H1 (cell line): ENCODE measurements at regions not wholly inside any gene's neighbourhood (a gene's known extent, or its start where the extent isn't known, plus 50 kb on each side); places are given as distances from the start of the nearest gene placed in this dataset.
"Not testable (repeated sequence)": the region's sequence is repeated elsewhere in the genome, so short reads cannot be mapped to it uniquely, and the experiment has no call there.

Experiments
- CTCF ChIA-PET: fragments of 300-600 bp; sonication (Branson Sonifier 250); formaldehyde crosslinking; loops from one replicate; lab custom pipeline; 2021; ENCODE audit not compliant: partially characterized antibody; lab: Charles Lee
- POLR2A ChIA-PET: fragments of 300-600 bp; sonication (Branson Sonifier 250); formaldehyde crosslinking; loops from one replicate; lab custom pipeline; 2021; ENCODE audit warnings: inconsistent platforms; ENCODE audit not compliant: partially characterized antibody; lab: Charles Lee
- DNase-seq, 2 experiments: peaks; one replicate each; pipeline versions ENCODE4 v3.0.0 to v3.0.0-alpha.2; 2010 to 2022; ENCODE audit warnings: low spot score in 2 of 2, low read depth in 1 of 2, mixed read lengths in 1 of 2
- FAIRE-seq: peaks from 2 replicates; lab custom pipeline; 2011; peaks lifted over from hg19 to GRCh38; lab: Jason Lieb, UNC
- H2AFZ ChIP-seq: 2 replicates; pipeline ENCODE4 v1.8.1; 2012; ENCODE audit warnings: low read length, inconsistent platforms
- H2AK5ac ChIP-seq: 2 replicates; pipeline ENCODE4 v1.6.1; 2013; ENCODE audit warnings: low read depth, low read length
- H2BK120ac ChIP-seq: replicated peaks from 2 replicates; pipeline ENCODE3; 2013; ENCODE audit warnings: low read depth, low read length, inconsistent platforms
- H2BK12ac ChIP-seq: 2 replicates; pipeline ENCODE4 v1.6.1; 2013; ENCODE audit warnings: low read depth, low read length
- H2BK15ac ChIP-seq: 2 replicates; pipeline ENCODE4 v1.6.1; 2013; ENCODE audit warnings: low read length
- H2BK20ac ChIP-seq: 2 replicates; pipeline ENCODE4 v1.6.1; 2013; ENCODE audit warnings: low read length
- H2BK5ac ChIP-seq: 2 replicates; pipeline ENCODE4 v1.6.1; 2013; ENCODE audit warnings: low read depth, low read length
- H3K14ac ChIP-seq: 2 replicates; pipeline ENCODE4 v1.6.1; 2013; ENCODE audit warnings: inconsistent platforms; ENCODE audit not compliant: insufficient read length
- H3K18ac ChIP-seq: 2 replicates; pipeline ENCODE4 v1.6.1; 2013; ENCODE audit warnings: low read length; ENCODE audit errors: extremely low read depth
- H3K23ac ChIP-seq: 2 replicates; pipeline ENCODE4 v1.6.1; 2013; ENCODE audit warnings: inconsistent platforms; ENCODE audit not compliant: insufficient read length
- H3K23me2 ChIP-seq: 2 replicates; pipeline ENCODE4 v1.6.1; 2013; ENCODE audit warnings: low read depth, low read length
- H3K27ac ChIP-seq: 2 replicates; pipeline ENCODE4 v1.6.1; 2011; ENCODE audit warnings: low read depth, low read length, inconsistent platforms
- H3K27me3 ChIP-seq, 4 experiments: replicated peaks in 1 of 4; 1 replicate in 1 of 4; 2 replicates in 3 of 4; pipeline versions ENCODE4 v1.6.1 to v1.8.1; 2011 to 2013; ENCODE audit warnings: low read length in 3 of 4, mild to moderate bottlenecking in 3 of 4, inconsistent platforms in 2 of 4, mixed read lengths in 2 of 4, moderate library complexity in 1 of 4; ENCODE audit not compliant: control insufficient read depth in 3 of 4, insufficient read depth in 3 of 4; ENCODE audit errors: extremely low read depth in 1 of 4
- H3K36me3 ChIP-seq, 4 experiments: 2 replicates each; pipeline versions ENCODE4 v1.6.1 to v1.8.1; 2011 to 2013; ENCODE audit warnings: mild to moderate bottlenecking in 4 of 4, low read length in 3 of 4, moderate library complexity in 2 of 4, control low read depth in 1 of 4, inconsistent platforms in 1 of 4; ENCODE audit not compliant: insufficient read depth in 4 of 4, control insufficient read depth in 2 of 4
- H3K4ac ChIP-seq: replicated peaks from 2 replicates; pipeline ENCODE3; 2013; ENCODE audit warnings: low read length, low read depth, mixed read lengths, inconsistent platforms; ENCODE audit not compliant: insufficient read length
- H3K4me1 ChIP-seq, 4 experiments: replicated peaks in 1 of 4; 1 replicate in 1 of 4; 2 replicates in 3 of 4; pipeline versions ENCODE4 v1.6.1 to v1.8.1; 2011 to 2013; ENCODE audit warnings: low read length in 3 of 4, inconsistent platforms in 2 of 4, mixed read lengths in 1 of 4; ENCODE audit not compliant: insufficient read depth in 4 of 4, control insufficient read depth in 3 of 4
- H3K4me2 ChIP-seq, 2 experiments: 2 replicates each; pipeline versions ENCODE4 v1.6.1 to v1.8.1; 2011 to 2013; ENCODE audit warnings: low read depth in 2 of 2, low read length in 2 of 2, control low read depth in 1 of 2, inconsistent platforms in 1 of 2, mild to moderate bottlenecking in 1 of 2; ENCODE audit not compliant: insufficient read depth in 1 of 2
- H3K4me3 ChIP-seq, 4 experiments: fragments of 200-600, 300-600 bp in 1 of 4; sonication (generic), shearing (Covaris generic), sonication (Bioruptor Twin) in 1 of 4; 2 replicates each; pipeline versions ENCODE4 v1.5.1 to v1.8.1; 2011 to 2016; ENCODE audit warnings: low read length in 4 of 4, low read depth in 3 of 4, control low read depth in 2 of 4, inconsistent platforms in 2 of 4, mild to moderate bottlenecking in 2 of 4, mixed read lengths in 1 of 4, moderate library complexity in 1 of 4; ENCODE audit not compliant: insufficient read depth in 2 of 4; ENCODE audit errors: extremely low read depth in 1 of 4
- H3K56ac ChIP-seq: replicated peaks from 2 replicates; pipeline ENCODE3; 2013; ENCODE audit warnings: low read depth, mild to moderate bottlenecking, mixed read lengths, low read length, inconsistent platforms; ENCODE audit not compliant: insufficient read length
- H3K79me1 ChIP-seq: 2 replicates; pipeline ENCODE4 v1.6.1; 2013; ENCODE audit warnings: low read depth, low read length, control low read depth
- H3K79me2 ChIP-seq, 2 experiments: 2 replicates each; pipeline versions ENCODE4 v1.6.1 to v1.8.1; 2012 to 2013; ENCODE audit warnings: low read length in 2 of 2, mild to moderate bottlenecking in 2 of 2, inconsistent platforms in 1 of 2; ENCODE audit not compliant: insufficient read depth in 2 of 2, control insufficient read depth in 1 of 2
- H3K9ac ChIP-seq, 4 experiments: replicated peaks in 1 of 4; 1 replicate in 1 of 4; 2 replicates in 3 of 4; pipeline versions ENCODE4 v1.6.1 to v1.8.1; 2011 to 2013; ENCODE audit warnings: low read depth in 3 of 4, low read length in 3 of 4, control low read depth in 2 of 4, mild to moderate bottlenecking in 2 of 4, moderate library complexity in 2 of 4, inconsistent platforms in 1 of 4; ENCODE audit errors: extremely low read depth in 1 of 4
- H3K9me3 ChIP-seq, 2 experiments: 2 replicates each; pipeline versions ENCODE4 v1.6.1 to v1.8.1; 2012 to 2013; ENCODE audit warnings: mild to moderate bottlenecking in 2 of 2, moderate library complexity in 2 of 2, control low read depth in 1 of 2, inconsistent platforms in 1 of 2, low read depth in 1 of 2, low read length in 1 of 2, mixed read lengths in 1 of 2; ENCODE audit not compliant: insufficient read depth in 2 of 2
- H4K20me1 ChIP-seq, 2 experiments: replicated peaks in 1 of 2; 2 replicates each; pipeline versions ENCODE3 to v1.8.1; 2011 to 2013; ENCODE audit warnings: inconsistent platforms in 2 of 2, low read length in 2 of 2, mild to moderate bottlenecking in 1 of 2; ENCODE audit not compliant: insufficient read depth in 2 of 2, control insufficient read depth in 1 of 2
- H4K5ac ChIP-seq: 2 replicates; pipeline ENCODE4 v1.6.1; 2013; ENCODE audit warnings: low read length, low read depth, mixed read lengths, inconsistent platforms; ENCODE audit not compliant: insufficient read length
- H4K8ac ChIP-seq: 2 replicates; pipeline ENCODE4 v1.8.0; 2013; ENCODE audit warnings: mild to moderate bottlenecking, moderate library complexity, low read length, inconsistent platforms; ENCODE audit not compliant: insufficient read depth; ENCODE audit errors: extremely low read depth
- H4K91ac ChIP-seq: replicated peaks from 2 replicates; pipeline ENCODE3; 2013; ENCODE audit warnings: low read length, mixed read lengths, inconsistent platforms; ENCODE audit not compliant: insufficient read length
- RAD21 ChIP-seq, 2 experiments: IDR thresholded peaks in 1 of 2; conservative IDR thresholded peaks in 1 of 2; 2 replicates each; pipeline ENCODE4 v1.6.1; 2011; ENCODE audit warnings: low read depth in 2 of 2, low read length in 2 of 2, improper control_type of control experiment in 1 of 2, inconsistent platforms in 1 of 2, mild to moderate bottlenecking in 1 of 2, moderate library complexity in 1 of 2
- WGBS, 2 experiments: shearing (Covaris generic) in 1 of 2; methylation state at CpG; one replicate each; pipeline versions ENCODE4 v1.1.6 to v1.1.7; 2013 to 2015; ENCODE audit warnings: low lambda C conversion rate in 2 of 2, mixed read lengths in 2 of 2, inconsistent platforms in 1 of 2, low coverage in 1 of 2, missing lambda C conversion rate in 1 of 2; ENCODE audit not compliant: insufficient replicate concordance in 2 of 2, insufficient coverage in 1 of 2, insufficient read length in 1 of 2; ENCODE audit errors: extremely low coverage in 1 of 2, missing lambda C conversion rate in 1 of 2; 5-methylcytosine and 5-hydroxymethylcytosine counted together

- POLR2A ChIA-PET, H2BK15ac ChIP-seq, H3K9me3 ChIP-seq, H3K27ac ChIP-seq, H2AK5ac ChIP-seq, H4K5ac ChIP-seq, H3K4ac ChIP-seq, H3K23ac ChIP-seq, H2BK12ac ChIP-seq, H2BK20ac ChIP-seq, H2AFZ ChIP-seq, H3K79me1 ChIP-seq, H3K79me2 ChIP-seq, H4K8ac ChIP-seq, H4K91ac ChIP-seq, H3K9ac ChIP-seq, H3K18ac ChIP-seq, H3K14ac ChIP-seq, H3K36me3 ChIP-seq, H2BK120ac ChIP-seq, H4K20me1 ChIP-seq, H3K56ac ChIP-seq, H2BK5ac ChIP-seq, CTCF ChIA-PET, H3K4me1 ChIP-seq, H3K23me2 ChIP-seq, FAIRE-seq: not testable (repeated sequence)
- DNase-seq = peak in 1 of 2 experiments; percentile 63
- Histone ChIP-seq H3K4me2 (peak overlapping the region; percentile 37 to 44; a peak in 3 of 4 replicates), H3K4me3 (peak overlapping the region in 2 of 4 experiments; percentile 30 to 46; a peak in 3 of 8 replicates), H3K27me3 (peaks cover 13 to 26% (median 22%) of the 10 kb centered on the region in 4 experiments; a peak in 6 of 7 replicates)
- peak in 1 of 2 experiments; percentile 3; a peak in 1 of 4 replicates for TF ChIP-seq RAD21 (IDR thresholded peaks at IDR 0.05 in 1 of 2, conservative IDR thresholded peaks at IDR 0.05 in 1 of 2; ENCODE audit: low read depth in 2 of 2, low read length in 2 of 2)
- 18% methylated on average over 21 of the region's 21 CpGs; no CpG with 5 or more reads in 1 of the 2 experiments for whole genome bisulfite sequencing, 2 experiments
Measured at GRCh38 chr1:121006826-121007225, 117.3 kb downstream of the PPIAL4A start.

GRCh38 chr1:121007755-121008154 is 118.2 kb downstream of the PPIAL4A start:
- H2BK12ac ChIP-seq, H3K4me1 ChIP-seq, FAIRE-seq, H4K91ac ChIP-seq, H2BK5ac ChIP-seq, H4K5ac ChIP-seq, H3K4ac ChIP-seq, H2AK5ac ChIP-seq, H3K18ac ChIP-seq, H3K23ac ChIP-seq, H3K56ac ChIP-seq, H3K9me3 ChIP-seq, H4K8ac ChIP-seq, H3K9ac ChIP-seq, POLR2A ChIA-PET, H3K79me1 ChIP-seq, H2BK15ac ChIP-seq, H3K14ac ChIP-seq, CTCF ChIA-PET, H3K23me2 ChIP-seq, H3K27ac ChIP-seq, H2BK20ac ChIP-seq, H2AFZ ChIP-seq, H3K36me3 ChIP-seq, H3K79me2 ChIP-seq, H4K20me1 ChIP-seq, H2BK120ac ChIP-seq: not testable (repeated sequence)
- Histone ChIP-seq H3K27me3 (peaks cover 13 to 26% (median 22%) of the 10 kb centered on the region in 4 experiments; a peak in 6 of 7 replicates), H3K4me3 (peak overlapping the region in 2 of 4 experiments; percentile 13 to 53; a peak in 2 of 8 replicates), H3K4me2 (peak overlapping the region; percentile 59 to 71; a peak in 3 of 4 replicates)
- peak in 1 of 2 experiments; percentile 47 for DNase-seq
- 13% methylated on average over 7 of the region's 10 CpGs; no CpG with 5 or more reads in 1 of the 2 experiments for WGBS, 2 experiments
